ENCODE measurements at regions not wholly inside any gene's neighbourhood (a gene's known extent, or its start where the extent isn't known, plus 50 kb on each side); places are given as distances from the start of the nearest gene placed in this dataset.
A peak's percentile ranks its signal among the peaks of the same experiment; 100 is the strongest.
"Not testable (repeated sequence)": the region's sequence is repeated elsewhere in the genome, so short reads cannot be mapped to it uniquely, and the experiment has no call there.

DNA sequence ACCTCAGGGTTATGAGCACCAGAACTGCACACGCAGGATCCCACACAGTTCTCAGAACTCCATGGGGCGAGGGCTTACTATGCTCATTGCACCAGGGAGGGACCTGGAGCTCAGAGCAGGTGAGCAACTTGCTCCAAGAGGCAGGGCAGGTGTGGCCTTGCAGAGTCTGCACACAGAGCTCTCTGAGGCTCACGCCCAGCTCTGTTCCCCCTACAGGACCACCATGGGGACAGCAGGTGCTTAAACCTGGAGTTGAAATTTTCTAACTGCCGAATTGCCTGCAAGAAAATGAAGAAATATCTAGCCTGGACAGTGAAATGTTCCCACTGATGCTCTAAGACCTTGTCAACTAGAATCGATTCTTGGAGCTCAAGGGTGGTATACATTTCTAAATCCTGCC is 49.9 kb upstream of the MSMB start:
- H3K36me3 ChIP-seq (ENCODE audit: control insufficient read depth, insufficient read depth, low read length); H3K9me3 Mint-ChIP-seq; H3K9me3 ChIP-seq (ENCODE audit: control insufficient read depth, insufficient read depth, low read length); H3K4me3 Mint-ChIP-seq; H3K27me3 ChIP-seq (ENCODE audit: control insufficient read depth, insufficient read depth, low read length); H3K27ac ChIP-seq (ENCODE audit: low read length); DNase-seq; H3K36me3 Mint-ChIP-seq; H3K27me3 Mint-ChIP-seq (ENCODE audit: low read depth in 2 of 2); ATAC-seq; H3K27ac Mint-ChIP-seq; H3K4me3 ChIP-seq (ENCODE audit: low read length); intact Hi-C loops (cut with micrococcal nuclease): not testable (repeated sequence)
- peaks cover 77% of the 10 kb centered on the region for H3K4me1 ChIP-seq (ENCODE audit: control insufficient read depth, insufficient read depth, low read length)
- 87% methylated on average over 5 of the region's 5 CpGs for WGBS (ENCODE audit: insufficient coverage)
- peaks cover 9 to 22% of the 10 kb centered on the region in 2 donors for H3K4me1 Mint-ChIP-seq

DNA sequence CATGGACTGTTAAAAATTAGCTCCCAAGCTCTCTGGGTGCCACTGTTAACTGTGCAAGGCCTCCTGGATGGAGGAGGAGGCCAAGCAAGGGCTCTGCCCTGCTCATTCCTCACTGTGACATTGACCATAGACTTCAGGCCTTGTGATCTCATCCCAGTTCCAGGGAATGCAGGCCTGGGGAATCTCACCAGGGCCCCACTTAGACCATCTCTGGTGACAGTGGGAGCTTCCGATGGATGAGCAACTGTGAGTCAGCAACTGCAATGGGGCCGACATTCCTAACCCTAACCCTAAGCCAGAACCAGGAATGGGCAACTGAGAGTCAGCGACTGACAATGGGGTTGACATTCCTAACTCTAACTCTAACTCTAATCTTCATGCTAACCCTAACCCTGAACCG is 50.4 kb upstream of the MSMB start:
- TF ChIP-seq, protein P1, sequence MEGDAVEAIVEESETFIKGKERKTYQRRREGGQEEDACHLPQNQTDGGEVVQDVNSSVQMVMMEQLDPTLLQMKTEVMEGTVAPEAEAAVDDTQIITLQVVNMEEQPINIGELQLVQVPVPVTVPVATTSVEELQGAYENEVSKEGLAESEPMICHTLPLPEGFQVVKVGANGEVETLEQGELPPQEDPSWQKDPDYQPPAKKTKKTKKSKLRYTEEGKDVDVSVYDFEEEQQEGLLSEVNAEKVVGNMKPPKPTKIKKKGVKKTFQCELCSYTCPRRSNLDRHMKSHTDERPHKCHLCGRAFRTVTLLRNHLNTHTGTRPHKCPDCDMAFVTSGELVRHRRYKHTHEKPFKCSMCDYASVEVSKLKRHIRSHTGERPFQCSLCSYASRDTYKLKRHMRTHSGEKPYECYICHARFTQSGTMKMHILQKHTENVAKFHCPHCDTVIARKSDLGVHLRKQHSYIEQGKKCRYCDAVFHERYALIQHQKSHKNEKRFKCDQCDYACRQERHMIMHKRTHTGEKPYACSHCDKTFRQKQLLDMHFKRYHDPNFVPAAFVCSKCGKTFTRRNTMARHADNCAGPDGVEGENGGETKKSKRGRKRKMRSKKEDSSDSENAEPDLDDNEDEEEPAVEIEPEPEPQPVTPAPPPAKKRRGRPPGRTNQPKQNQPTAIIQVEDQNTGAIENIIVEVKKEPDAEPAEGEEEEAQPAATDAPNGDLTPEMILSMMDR (IDR thresholded peaks at IDR 0.05): no peak
- Histone ChIP-seq H3K4me1 (ENCODE audit: control insufficient read depth, insufficient read depth, low read length) (peaks cover 72% of the 10 kb centered on the region), H3K36me3 (ENCODE audit: control insufficient read depth, insufficient read depth, low read length) (no peaks in the 10 kb centered on the region), H3K27ac (ENCODE audit: low read length) (no peak overlapping the region), H3K9me3 (ENCODE audit: control insufficient read depth, insufficient read depth, low read length) (peaks cover 2% of the 10 kb centered on the region), H3K27me3 (ENCODE audit: control insufficient read depth, insufficient read depth, low read length) (no peaks in the 10 kb centered on the region), H3K4me3 (ENCODE audit: low read length) (no peak overlapping the region)
- ATAC-seq: no peak
- H3K4me3 Mint-ChIP-seq: peak overlapping the region; percentile 69
- H3K27ac Mint-ChIP-seq: peak overlapping the region in 1 of 2 donors; percentile 24
- peaks cover 8 to 22% of the 10 kb centered on the region in 2 donors for H3K4me1 Mint-ChIP-seq
- 93% methylated on average over 4 of the region's 4 CpGs for WGBS (ENCODE audit: insufficient coverage)
- intact Hi-C loops (cut with micrococcal nuclease): no loop called here
- no peaks in the 10 kb centered on the region for H3K9me3 Mint-ChIP-seq
- H3K36me3 Mint-ChIP-seq: no peaks in the 10 kb centered on the region
- no peaks in the 10 kb centered on the region for H3K27me3 Mint-ChIP-seq (ENCODE audit: low read depth in 2 of 2)
- no peak for DNase-seq

DNA sequence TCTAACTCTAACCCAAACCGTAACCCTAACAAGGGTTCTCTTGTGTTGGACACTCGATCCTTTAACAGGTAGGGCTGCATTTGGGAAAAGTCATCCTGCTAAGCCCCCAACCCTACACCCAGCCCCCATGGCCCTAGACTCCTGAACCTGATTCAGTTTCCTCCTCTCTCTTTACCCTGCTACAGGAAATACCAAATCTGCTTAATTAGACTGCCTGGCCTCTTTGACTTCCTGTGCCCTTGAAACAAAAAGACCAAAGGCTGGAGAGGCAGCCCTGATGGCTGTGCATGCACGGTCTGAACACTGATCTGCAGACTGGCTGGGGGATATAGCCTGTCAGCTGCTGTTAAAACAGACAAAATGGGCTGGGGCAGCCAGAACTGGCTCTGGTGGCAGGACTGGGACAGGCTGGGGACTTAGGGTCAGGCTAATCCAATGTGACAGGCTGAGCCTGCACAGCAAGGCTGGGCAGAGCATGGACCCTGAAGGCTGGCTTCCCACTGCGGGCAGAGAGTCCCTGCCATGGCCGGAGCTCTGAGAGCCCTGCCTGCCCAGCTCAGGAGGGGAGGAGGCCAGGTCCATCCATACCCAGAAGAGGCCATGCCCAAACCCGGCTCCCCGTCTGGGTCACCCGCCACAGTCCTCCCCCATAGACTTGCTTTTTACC is 51.0 kb upstream of the MSMB start:
- Mint-ChIP-seq H3K27ac (peak overlapping the region in 1 of 2 donors; percentile 24), H3K36me3 (no peaks in the 10 kb centered on the region), H3K27me3 (ENCODE audit: low read depth in 2 of 2) (no peaks in the 10 kb centered on the region), H3K4me3 (peak overlapping the region; percentile 69), H3K4me1 (peaks cover 6 to 22% of the 10 kb centered on the region in 2 donors), H3K9me3 (no peaks in the 10 kb centered on the region)
- Histone ChIP-seq H3K27ac (ENCODE audit: low read length) (peak overlapping the region; percentile 29), H3K9me3 (ENCODE audit: control insufficient read depth, insufficient read depth, low read length) (peaks cover 2% of the 10 kb centered on the region), H3K27me3 (ENCODE audit: control insufficient read depth, insufficient read depth, low read length) (no peaks in the 10 kb centered on the region), H3K36me3 (ENCODE audit: control insufficient read depth, insufficient read depth, low read length) (no peaks in the 10 kb centered on the region), H3K4me1 (ENCODE audit: control insufficient read depth, insufficient read depth, low read length) (peaks cover 66% of the 10 kb centered on the region), H3K4me3 (ENCODE audit: low read length) (no peak overlapping the region)
- 72% methylated on average over 8 of the region's 8 CpGs for WGBS (ENCODE audit: insufficient coverage)
- TF ChIP-seq, protein P1 (IDR thresholded peaks at IDR 0.05): no peak
- ATAC-seq: peak in 2 of 3 donors; percentile 47 to 54
- intact Hi-C loops (cut with micrococcal nuclease): no loop called here
- DNase-seq: peak in 1 of 2 donors; percentile 48

DNA sequence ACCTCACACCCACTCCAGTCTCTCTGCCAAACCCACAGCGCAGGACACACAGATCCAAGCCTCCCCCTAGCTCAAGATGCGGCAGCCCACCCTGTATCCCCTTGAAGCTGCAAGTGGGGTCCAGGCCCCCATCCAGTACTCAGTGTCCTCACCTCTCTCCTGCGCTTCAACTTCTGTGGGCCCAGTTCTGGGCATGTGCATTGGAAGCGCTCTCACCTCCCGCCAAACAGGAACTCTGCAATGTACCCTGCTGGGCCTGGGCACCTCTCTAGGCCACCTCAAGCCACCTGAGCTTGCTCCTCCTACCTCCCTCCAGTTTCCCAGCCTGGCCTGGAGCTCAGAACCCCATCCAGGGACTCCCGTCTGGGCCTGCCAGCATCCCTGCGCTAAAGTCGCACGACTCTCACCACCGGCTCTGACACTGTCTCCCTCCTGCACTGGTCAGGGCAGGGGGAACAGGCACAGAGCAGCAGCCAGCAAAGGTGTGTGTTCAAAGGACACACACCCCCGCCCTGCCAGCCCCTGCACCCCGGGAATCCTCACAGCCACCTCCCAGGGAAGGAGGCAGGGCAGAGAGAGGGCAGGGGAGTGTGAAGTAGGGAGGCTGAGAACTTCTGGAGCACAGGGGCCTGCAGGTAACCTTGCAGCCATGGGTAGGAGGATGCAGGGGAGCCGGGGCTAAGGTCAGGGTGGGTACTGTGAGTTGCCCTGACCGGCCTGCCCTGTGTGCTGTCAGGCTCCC is 51.7 kb upstream of the MSMB start:
- H3K27ac Mint-ChIP-seq: no peak overlapping the region
- peak overlapping the region; percentile 55 for H3K4me3 Mint-ChIP-seq
- intact Hi-C loops (cut with micrococcal nuclease): no loop called here
- no peak for DNase-seq
- Histone ChIP-seq H3K27me3 (ENCODE audit: control insufficient read depth, insufficient read depth, low read length) (no peaks in the 10 kb centered on the region), H3K4me3 (ENCODE audit: low read length) (no peak overlapping the region), H3K36me3 (ENCODE audit: control insufficient read depth, insufficient read depth, low read length) (no peaks in the 10 kb centered on the region), H3K9me3 (ENCODE audit: control insufficient read depth, insufficient read depth, low read length) (peaks cover 2% of the 10 kb centered on the region), H3K27ac (ENCODE audit: low read length) (peak overlapping the region; percentile 29), H3K4me1 (ENCODE audit: control insufficient read depth, insufficient read depth, low read length) (peaks cover 59% of the 10 kb centered on the region)
- TF ChIP-seq, protein P1 (IDR thresholded peaks at IDR 0.05): no peak
- H3K9me3 Mint-ChIP-seq: no peaks in the 10 kb centered on the region
- no peaks in the 10 kb centered on the region for H3K27me3 Mint-ChIP-seq (ENCODE audit: low read depth in 2 of 2)
- ATAC-seq: no peak
- H3K36me3 Mint-ChIP-seq: no peaks in the 10 kb centered on the region
- H3K4me1 Mint-ChIP-seq: peaks cover 6 to 22% of the 10 kb centered on the region in 2 donors
- 92% methylated on average over 14 of the region's 14 CpGs for WGBS (ENCODE audit: insufficient coverage)

Data from natural killer cell (primary cell).